ENCODE measurements at regions not wholly inside any gene's neighbourhood (a gene's known extent, or its start where the extent isn't known, plus 50 kb on each side); places are given as distances from the start of the nearest gene placed in this dataset.

DNA sequence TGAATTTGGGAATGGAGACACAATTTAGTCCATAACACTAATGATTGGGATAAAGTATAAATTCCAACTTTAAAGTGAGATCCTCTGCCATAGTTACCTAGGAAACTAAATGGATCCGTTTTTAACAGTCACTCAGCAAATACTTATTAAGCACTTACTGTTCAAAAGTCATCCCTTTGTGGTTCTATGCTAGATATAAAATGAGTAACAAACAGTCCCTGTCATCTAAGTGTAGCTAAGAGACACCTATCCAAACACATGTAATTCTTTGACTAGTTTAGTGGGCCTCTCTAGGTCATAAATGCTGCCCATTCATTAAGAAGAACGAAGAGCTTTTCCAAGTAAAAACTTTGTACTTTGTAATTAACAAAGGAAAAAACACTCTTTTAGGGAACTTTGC lies 244.2 kb upstream of the CDIN1 start (continued):
- TF ChIP-seq, protein P1, sequence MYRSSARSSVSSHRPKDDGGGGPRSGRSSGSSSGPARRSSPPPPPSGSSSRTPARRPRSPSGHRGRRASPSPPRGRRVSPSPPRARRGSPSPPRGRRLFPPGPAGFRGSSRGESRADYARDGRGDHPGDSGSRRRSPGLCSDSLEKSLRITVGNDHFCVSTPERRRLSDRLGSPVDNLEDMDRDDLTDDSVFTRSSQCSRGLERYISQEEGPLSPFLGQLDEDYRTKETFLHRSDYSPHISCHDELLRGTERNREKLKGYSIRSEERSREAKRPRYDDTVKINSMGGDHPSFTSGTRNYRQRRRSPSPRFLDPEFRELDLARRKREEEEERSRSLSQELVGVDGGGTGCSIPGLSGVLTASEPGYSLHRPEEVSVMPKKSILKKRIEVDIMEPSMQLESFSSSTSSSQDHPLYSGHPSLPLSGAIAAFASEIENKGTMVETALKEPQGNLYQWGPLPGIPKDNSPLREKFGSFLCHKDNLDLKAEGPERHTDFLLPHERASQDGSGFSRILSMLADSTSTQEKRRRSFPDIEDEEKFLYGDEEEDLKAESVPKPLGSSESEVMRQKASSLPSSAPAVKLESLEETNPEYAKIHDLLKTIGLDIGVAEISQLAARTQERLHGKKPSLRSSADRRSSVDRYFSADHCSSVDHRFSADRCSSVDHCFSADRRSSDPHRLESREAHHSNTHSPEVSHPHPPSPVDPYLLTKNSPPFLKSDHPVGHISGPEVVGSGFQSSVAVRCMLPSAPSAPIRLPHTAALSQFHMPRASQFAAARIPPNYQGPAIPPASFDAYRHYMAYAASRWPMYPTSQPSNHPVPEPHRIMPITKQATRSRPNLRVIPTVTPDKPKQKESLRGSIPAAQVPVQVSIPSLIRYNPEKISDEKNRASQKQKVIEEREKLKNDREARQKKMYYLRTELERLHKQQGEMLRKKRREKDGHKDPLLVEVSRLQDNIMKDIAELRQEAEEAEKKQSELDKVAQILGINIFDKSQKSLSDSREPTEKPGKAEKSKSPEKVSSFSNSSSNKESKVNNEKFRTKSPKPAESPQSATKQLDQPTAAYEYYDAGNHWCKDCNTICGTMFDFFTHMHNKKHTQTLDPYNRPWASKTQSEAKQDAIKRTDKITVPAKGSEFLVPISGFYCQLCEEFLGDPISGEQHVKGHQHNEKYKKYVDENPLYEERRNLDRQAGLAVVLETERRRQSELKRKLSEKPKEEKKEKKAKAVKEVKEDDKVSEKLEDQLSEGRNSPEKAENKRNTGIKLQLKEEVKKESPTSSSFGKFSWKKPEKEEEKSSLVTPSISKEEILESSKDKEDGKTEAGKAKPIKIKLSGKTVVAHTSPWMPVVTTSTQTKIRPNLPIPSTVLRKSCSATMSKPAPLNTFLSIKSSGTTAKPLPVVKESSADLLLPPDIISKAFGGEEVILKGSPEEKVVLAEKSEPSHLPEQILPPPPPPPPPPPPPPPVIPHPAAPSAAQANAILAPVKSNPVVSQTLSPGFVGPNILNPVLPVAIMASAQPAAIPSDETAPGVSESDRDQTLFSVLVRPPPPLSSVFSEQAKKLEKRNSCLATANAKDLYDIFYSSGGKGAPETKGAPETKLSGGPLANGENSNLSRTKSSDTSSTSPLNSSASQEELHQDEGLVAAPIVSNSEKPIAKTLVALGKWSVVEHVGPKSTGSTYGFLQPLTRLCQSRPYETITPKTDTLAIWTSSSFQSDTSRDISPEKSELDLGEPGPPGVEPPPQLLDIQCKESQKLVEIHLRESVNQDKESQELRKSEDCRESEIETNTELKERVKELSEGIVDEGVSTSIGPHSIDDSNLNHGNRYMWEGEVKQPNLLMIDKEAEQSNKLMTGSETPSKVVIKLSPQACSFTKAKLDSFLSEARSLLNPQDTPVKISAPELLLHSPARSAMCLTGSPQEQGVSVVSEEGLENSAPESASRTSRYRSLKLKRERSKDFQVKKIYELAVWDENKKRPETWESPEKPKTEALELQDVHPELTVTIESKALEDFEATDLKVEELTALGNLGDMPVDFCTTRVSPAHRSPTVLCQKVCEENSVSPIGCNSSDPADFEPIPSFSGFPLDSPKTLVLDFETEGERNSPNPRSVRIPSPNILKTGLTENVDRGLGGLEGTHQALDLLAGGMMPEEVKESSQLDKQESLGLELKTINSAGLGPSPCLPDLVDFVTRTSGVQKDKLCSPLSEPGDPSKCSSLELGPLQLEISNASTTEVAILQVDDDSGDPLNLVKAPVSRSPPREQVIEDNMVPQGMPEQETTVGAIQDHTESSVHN (IDR thresholded peaks at IDR 0.05; ENCODE audit: borderline replicate concordance in 1 of 2, low read depth in 1 of 2): no peak
- TF ChIP-seq ZNF121 (CRISPR knock-in tag; conservative IDR thresholded peaks at IDR 0.05): no peak
- no peak for TF ChIP-seq ZSCAN29 (IDR thresholded peaks at IDR 0.05)
- no peak for TF ChIP-seq ZNF282 (CRISPR knock-in tag; IDR thresholded peaks at IDR 0.05)
- TF ChIP-seq, protein P2, sequence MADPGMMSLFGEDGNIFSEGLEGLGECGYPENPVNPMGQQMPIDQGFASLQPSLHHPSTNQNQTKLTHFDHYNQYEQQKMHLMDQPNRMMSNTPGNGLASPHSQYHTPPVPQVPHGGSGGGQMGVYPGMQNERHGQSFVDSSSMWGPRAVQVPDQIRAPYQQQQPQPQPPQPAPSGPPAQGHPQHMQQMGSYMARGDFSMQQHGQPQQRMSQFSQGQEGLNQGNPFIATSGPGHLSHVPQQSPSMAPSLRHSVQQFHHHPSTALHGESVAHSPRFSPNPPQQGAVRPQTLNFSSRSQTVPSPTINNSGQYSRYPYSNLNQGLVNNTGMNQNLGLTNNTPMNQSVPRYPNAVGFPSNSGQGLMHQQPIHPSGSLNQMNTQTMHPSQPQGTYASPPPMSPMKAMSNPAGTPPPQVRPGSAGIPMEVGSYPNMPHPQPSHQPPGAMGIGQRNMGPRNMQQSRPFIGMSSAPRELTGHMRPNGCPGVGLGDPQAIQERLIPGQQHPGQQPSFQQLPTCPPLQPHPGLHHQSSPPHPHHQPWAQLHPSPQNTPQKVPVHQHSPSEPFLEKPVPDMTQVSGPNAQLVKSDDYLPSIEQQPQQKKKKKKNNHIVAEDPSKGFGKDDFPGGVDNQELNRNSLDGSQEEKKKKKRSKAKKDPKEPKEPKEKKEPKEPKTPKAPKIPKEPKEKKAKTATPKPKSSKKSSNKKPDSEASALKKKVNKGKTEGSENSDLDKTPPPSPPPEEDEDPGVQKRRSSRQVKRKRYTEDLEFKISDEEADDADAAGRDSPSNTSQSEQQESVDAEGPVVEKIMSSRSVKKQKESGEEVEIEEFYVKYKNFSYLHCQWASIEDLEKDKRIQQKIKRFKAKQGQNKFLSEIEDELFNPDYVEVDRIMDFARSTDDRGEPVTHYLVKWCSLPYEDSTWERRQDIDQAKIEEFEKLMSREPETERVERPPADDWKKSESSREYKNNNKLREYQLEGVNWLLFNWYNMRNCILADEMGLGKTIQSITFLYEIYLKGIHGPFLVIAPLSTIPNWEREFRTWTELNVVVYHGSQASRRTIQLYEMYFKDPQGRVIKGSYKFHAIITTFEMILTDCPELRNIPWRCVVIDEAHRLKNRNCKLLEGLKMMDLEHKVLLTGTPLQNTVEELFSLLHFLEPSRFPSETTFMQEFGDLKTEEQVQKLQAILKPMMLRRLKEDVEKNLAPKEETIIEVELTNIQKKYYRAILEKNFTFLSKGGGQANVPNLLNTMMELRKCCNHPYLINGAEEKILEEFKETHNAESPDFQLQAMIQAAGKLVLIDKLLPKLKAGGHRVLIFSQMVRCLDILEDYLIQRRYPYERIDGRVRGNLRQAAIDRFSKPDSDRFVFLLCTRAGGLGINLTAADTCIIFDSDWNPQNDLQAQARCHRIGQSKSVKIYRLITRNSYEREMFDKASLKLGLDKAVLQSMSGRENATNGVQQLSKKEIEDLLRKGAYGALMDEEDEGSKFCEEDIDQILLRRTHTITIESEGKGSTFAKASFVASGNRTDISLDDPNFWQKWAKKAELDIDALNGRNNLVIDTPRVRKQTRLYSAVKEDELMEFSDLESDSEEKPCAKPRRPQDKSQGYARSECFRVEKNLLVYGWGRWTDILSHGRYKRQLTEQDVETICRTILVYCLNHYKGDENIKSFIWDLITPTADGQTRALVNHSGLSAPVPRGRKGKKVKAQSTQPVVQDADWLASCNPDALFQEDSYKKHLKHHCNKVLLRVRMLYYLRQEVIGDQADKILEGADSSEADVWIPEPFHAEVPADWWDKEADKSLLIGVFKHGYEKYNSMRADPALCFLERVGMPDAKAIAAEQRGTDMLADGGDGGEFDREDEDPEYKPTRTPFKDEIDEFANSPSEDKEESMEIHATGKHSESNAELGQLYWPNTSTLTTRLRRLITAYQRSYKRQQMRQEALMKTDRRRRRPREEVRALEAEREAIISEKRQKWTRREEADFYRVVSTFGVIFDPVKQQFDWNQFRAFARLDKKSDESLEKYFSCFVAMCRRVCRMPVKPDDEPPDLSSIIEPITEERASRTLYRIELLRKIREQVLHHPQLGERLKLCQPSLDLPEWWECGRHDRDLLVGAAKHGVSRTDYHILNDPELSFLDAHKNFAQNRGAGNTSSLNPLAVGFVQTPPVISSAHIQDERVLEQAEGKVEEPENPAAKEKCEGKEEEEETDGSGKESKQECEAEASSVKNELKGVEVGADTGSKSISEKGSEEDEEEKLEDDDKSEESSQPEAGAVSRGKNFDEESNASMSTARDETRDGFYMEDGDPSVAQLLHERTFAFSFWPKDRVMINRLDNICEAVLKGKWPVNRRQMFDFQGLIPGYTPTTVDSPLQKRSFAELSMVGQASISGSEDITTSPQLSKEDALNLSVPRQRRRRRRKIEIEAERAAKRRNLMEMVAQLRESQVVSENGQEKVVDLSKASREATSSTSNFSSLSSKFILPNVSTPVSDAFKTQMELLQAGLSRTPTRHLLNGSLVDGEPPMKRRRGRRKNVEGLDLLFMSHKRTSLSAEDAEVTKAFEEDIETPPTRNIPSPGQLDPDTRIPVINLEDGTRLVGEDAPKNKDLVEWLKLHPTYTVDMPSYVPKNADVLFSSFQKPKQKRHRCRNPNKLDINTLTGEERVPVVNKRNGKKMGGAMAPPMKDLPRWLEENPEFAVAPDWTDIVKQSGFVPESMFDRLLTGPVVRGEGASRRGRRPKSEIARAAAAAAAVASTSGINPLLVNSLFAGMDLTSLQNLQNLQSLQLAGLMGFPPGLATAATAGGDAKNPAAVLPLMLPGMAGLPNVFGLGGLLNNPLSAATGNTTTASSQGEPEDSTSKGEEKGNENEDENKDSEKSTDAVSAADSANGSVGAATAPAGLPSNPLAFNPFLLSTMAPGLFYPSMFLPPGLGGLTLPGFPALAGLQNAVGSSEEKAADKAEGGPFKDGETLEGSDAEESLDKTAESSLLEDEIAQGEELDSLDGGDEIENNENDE (IDR thresholded peaks at IDR 0.05; ENCODE audit: low read depth, low read length): no peak
